ENCODE measurements at regions not wholly inside any gene's neighbourhood (a gene's known extent, or its start where the extent isn't known, plus 50 kb on each side); places are given as distances from the start of the nearest gene placed in this dataset.
"Not testable (repeated sequence)": the region's sequence is repeated elsewhere in the genome, so short reads cannot be mapped to it uniquely, and the experiment has no call there.

GRCh38 chrX:14302561-14302960, 226.8 kb upstream of the GLRA2 start:
- not testable (repeated sequence) for TF ChIP-seq CTCF (IDR thresholded peaks at IDR 0.05; ENCODE audit: extremely low read depth in 1 of 2, insufficient read depth in 1 of 2, low read depth in 1 of 2, low read length in 2 of 2); POLR2A (IDR thresholded peaks at IDR 0.05; ENCODE audit: low read depth, low read length); EZH2 (IDR thresholded peaks at IDR 0.05; ENCODE audit: borderline replicate concordance, low read depth, low read length, severe bottlenecking); MAX (IDR thresholded peaks at IDR 0.05; ENCODE audit: insufficient read depth, insufficient read length); JUN (IDR thresholded peaks at IDR 0.05; ENCODE audit: borderline replicate concordance, insufficient read depth, insufficient read length, low read depth); POLR2AphosphoS5 (IDR thresholded peaks at IDR 0.05; ENCODE audit: insufficient read depth, low read depth, low read length)

All from endothelial cell of umbilical vein (primary cell).